ENCODE measurements at regions not wholly inside any gene's neighbourhood (a gene's known extent, or its start where the extent isn't known, plus 50 kb on each side); places are given as distances from the start of the nearest gene placed in this dataset.

DNA sequence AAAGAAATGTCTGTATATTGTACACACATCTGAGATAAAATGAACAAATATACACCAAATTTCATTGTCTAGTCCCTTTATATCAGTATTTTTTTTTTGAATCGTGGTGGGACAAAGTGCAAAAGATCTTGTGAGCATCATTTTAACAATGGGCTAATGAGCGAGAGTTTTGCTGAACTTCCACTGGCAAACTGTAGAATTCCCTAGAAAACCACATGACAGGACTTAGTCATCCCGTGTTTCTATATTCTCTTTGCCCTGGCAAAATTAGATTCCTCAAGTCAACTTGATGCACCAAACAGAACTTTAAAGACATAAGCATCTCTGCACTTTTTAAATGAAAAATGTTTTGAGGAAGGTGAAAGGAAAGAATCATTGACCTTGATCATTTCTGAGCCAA lies 488.2 kb upstream of the PTBP2 start:
- no TSS peak for BruUV-seq (replicated peaks)
- Histone ChIP-seq H2AFZ (ENCODE audit: low read depth, low read length) (no peak overlapping the region), H3K4me2 (ENCODE audit: insufficient read depth, low read length) (no peak overlapping the region), H3K9me1 (replicated peaks; ENCODE audit: control insufficient read depth, extremely low read depth, insufficient read depth, low read length) (no peaks in the 10 kb centered on the region), H3K9ac (replicated peaks; ENCODE audit: extremely low read depth, insufficient read depth, low read length) (no peak overlapping the region), H3K4me1 (ENCODE audit: control insufficient read depth, extremely low read depth, insufficient read depth, low read length) (peaks cover 3% of the 10 kb centered on the region), H4K20me1 (replicated peaks; ENCODE audit: control insufficient read depth, extremely low read depth, insufficient read depth, low read length) (no peaks in the 10 kb centered on the region), H3K9me3 (replicated peaks; ENCODE audit: control insufficient read depth, insufficient read depth, low read length) (no peaks in the 10 kb centered on the region), H3K36me3 (ENCODE audit: control insufficient read depth in 2 of 2, extremely low read depth in 1 of 2, insufficient read depth in 2 of 2, low read length in 2 of 2) (no peaks in the 10 kb centered on the region), H3K27ac (ENCODE audit: insufficient read depth, low read depth, low read length) (no peak overlapping the region), H3K79me2 (ENCODE audit: control insufficient read depth, insufficient read depth, low read length) (no peaks in the 10 kb centered on the region), H3K27me3 (ENCODE audit: control insufficient read depth in 2 of 2, insufficient read depth in 2 of 2, low read length in 2 of 2) (peaks cover 2% of the 10 kb centered on the region in 2 experiments), H3K4me3 (replicated peaks in 1 of 3; ENCODE audit: insufficient read depth in 1 of 3, low read depth in 1 of 3, low read length in 3 of 3) (no peak overlapping the region)
- FAIRE-seq (no peak), DNase-seq (ENCODE audit: low read depth, low spot score) (no peak)
- CTCF ChIA-PET: no interaction called here
- POLR2A ChIA-PET: no interaction called here
- intact Hi-C loops (cut with micrococcal nuclease) (loop anchor here (10.0 kb wide), 1 partner anchor 521 kb away; no protein-coding TSS in a partner anchor), dilution Hi-C loops (cut with MboI; ENCODE audit: extremely low pct_ligation_motif_present, low sequenced_read_pairs) (no loop called here)
- TF ChIP-seq, protein P1, sequence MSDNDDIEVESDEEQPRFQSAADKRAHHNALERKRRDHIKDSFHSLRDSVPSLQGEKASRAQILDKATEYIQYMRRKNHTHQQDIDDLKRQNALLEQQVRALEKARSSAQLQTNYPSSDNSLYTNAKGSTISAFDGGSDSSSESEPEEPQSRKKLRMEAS (IDR thresholded peaks at IDR 0.05; ENCODE audit: insufficient read depth, insufficient read length): no peak
- TF ChIP-seq GATA2 (IDR thresholded peaks at IDR 0.05; ENCODE audit: insufficient read depth, insufficient read length, low read depth, low read length): no peak
- TF ChIP-seq POLR2AphosphoS5 (IDR thresholded peaks at IDR 0.05; ENCODE audit: insufficient read depth, low read depth, low read length): no peak
- TF ChIP-seq FOS (IDR thresholded peaks at IDR 0.05; ENCODE audit: borderline replicate concordance, insufficient read depth, low read length): no peak
- TF ChIP-seq, protein P2, sequence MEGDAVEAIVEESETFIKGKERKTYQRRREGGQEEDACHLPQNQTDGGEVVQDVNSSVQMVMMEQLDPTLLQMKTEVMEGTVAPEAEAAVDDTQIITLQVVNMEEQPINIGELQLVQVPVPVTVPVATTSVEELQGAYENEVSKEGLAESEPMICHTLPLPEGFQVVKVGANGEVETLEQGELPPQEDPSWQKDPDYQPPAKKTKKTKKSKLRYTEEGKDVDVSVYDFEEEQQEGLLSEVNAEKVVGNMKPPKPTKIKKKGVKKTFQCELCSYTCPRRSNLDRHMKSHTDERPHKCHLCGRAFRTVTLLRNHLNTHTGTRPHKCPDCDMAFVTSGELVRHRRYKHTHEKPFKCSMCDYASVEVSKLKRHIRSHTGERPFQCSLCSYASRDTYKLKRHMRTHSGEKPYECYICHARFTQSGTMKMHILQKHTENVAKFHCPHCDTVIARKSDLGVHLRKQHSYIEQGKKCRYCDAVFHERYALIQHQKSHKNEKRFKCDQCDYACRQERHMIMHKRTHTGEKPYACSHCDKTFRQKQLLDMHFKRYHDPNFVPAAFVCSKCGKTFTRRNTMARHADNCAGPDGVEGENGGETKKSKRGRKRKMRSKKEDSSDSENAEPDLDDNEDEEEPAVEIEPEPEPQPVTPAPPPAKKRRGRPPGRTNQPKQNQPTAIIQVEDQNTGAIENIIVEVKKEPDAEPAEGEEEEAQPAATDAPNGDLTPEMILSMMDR (IDR thresholded peaks at IDR 0.05; ENCODE audit: extremely low read depth in 1 of 2, insufficient read depth in 1 of 2, low read depth in 1 of 2, low read length in 2 of 2): no peak
- TF ChIP-seq EZH2 (IDR thresholded peaks at IDR 0.05; ENCODE audit: borderline replicate concordance, low read depth, low read length, severe bottlenecking): no peak
- no peak for TF ChIP-seq POLR2A (IDR thresholded peaks at IDR 0.05; ENCODE audit: low read depth, low read length)
- TF ChIP-seq MYC (IDR thresholded peaks at IDR 0.05; ENCODE audit: low read depth, low read length): no peak
- TF ChIP-seq JUN (IDR thresholded peaks at IDR 0.05; ENCODE audit: borderline replicate concordance, insufficient read depth, insufficient read length, low read depth): no peak

Data from endothelial cell of umbilical vein (primary cell).